IMR-90 (cell line): ENCODE measurements at regions not wholly inside any gene's neighbourhood (a gene's known extent, or its start where the extent isn't known, plus 50 kb on each side); places are given as distances from the start of the nearest gene placed in this dataset.
"Not testable (repeated sequence)": the region's sequence is repeated elsewhere in the genome, so short reads cannot be mapped to it uniquely, and the experiment has no call there.

Source experiments
- ATAC-seq: fragments of 200-7000 bp; cut with Tn5 transposase; 2 replicates; pipeline ENCODE4 v1.9.1; 2020; ENCODE audit warnings: low read depth, mild to moderate bottlenecking, moderate library complexity
- BruUV-seq: library from RNA; stranded (reverse); fragments of 400-500 nt; replicated peaks from 2 replicates; lab custom pipeline; 2021; lab: Mats Ljungman, UMichigan
- CTCF ChIA-PET: fragments of 300-600 bp; formaldehyde crosslinking; extraction: SDS; loops from one replicate; lab custom pipeline; 2021; ENCODE audit warnings: antibody characterized with exemption; lab: Yijun Ruan, JAX
- POLR2A ChIA-PET: fragments of 300-600 bp; sonication (Branson Sonifier 250); formaldehyde crosslinking; loops from one replicate; lab custom pipeline; 2022; ENCODE audit warnings: antibody characterized with exemption; ENCODE audit not compliant: unreplicated experiment; lab: Charles Lee
- DNase-seq: peaks from one replicate; pipeline ENCODE4 v3.0.0; 2013
- H2AFZ ChIP-seq: replicated peaks from 2 replicates; pipeline ENCODE3; 2013; ENCODE audit warnings: low read length, mild to moderate bottlenecking; ENCODE audit not compliant: poor library complexity
- H2AK5ac ChIP-seq: 2 replicates; pipeline ENCODE4 v1.6.1; 2013; ENCODE audit warnings: low read depth, low read length, inconsistent platforms
- H2AK9ac ChIP-seq: replicated peaks from 2 replicates; pipeline ENCODE3; 2013; ENCODE audit warnings: mild to moderate bottlenecking, low read depth, low read length, moderate library complexity; ENCODE audit not compliant: poor library complexity
- H2BK120ac ChIP-seq: 2 replicates; pipeline ENCODE4 v1.6.1; 2013; ENCODE audit warnings: low read depth, low read length, inconsistent platforms
- H2BK15ac ChIP-seq: 3 replicates; pipeline ENCODE4 v1.6.1; 2013; ENCODE audit warnings: low read depth, low read length, inconsistent platforms
- H2BK20ac ChIP-seq: 2 replicates; pipeline ENCODE4 v1.6.1; 2013; ENCODE audit warnings: low read depth, mild to moderate bottlenecking, inconsistent platforms, low read length, moderate library complexity
- H2BK5ac ChIP-seq: 2 replicates; pipeline ENCODE4 v1.6.1; 2013; ENCODE audit warnings: mild to moderate bottlenecking, low read depth, low read length, inconsistent platforms; ENCODE audit not compliant: poor library complexity, severe bottlenecking
- H3K14ac ChIP-seq: replicated peaks from 2 replicates; pipeline ENCODE4 v1.6.1; 2013; ENCODE audit warnings: low read depth, low read length, inconsistent platforms
- H3K18ac ChIP-seq: 2 replicates; pipeline ENCODE4 v1.6.1; 2013; ENCODE audit warnings: low read depth, low read length, control low read depth
- H3K23ac ChIP-seq: 2 replicates; pipeline ENCODE4 v1.6.1; 2013; ENCODE audit warnings: low read depth, low read length, inconsistent platforms
- H3K27ac ChIP-seq: 2 replicates; pipeline ENCODE4 v1.5.1; 2013; ENCODE audit warnings: mild to moderate bottlenecking, control low read depth, low read length; ENCODE audit not compliant: insufficient read depth
- H3K27me3 ChIP-seq: 2 replicates; pipeline ENCODE4 v1.6.1; 2013; ENCODE audit warnings: low read length; ENCODE audit not compliant: control insufficient read depth, insufficient read depth
- H3K36me3 ChIP-seq: 2 replicates; pipeline ENCODE4 v1.6.1; 2013; ENCODE audit warnings: low read length, mixed read lengths; ENCODE audit not compliant: control insufficient read depth, insufficient read depth
- H3K4ac ChIP-seq: 2 replicates; pipeline ENCODE4 v1.6.1; 2013; ENCODE audit warnings: low read depth, low read length, inconsistent platforms
- H3K4me1 ChIP-seq: 2 replicates; pipeline ENCODE4 v1.6.1; 2013; ENCODE audit warnings: low read length, mixed read lengths; ENCODE audit not compliant: control insufficient read depth, insufficient read depth
- H3K4me2 ChIP-seq: 2 replicates; pipeline ENCODE4 v1.6.1; 2013; ENCODE audit warnings: low read depth, mild to moderate bottlenecking, control low read depth, low read length, moderate library complexity
- H3K4me3 ChIP-seq: 2 replicates; pipeline ENCODE4 v1.5.1; 2013; ENCODE audit warnings: low read depth, mild to moderate bottlenecking, control low read depth, low read length, moderate library complexity; ENCODE audit not compliant: insufficient read depth
- H3K56ac ChIP-seq: 2 replicates; pipeline ENCODE4 v1.6.1; 2013; ENCODE audit warnings: low read length, inconsistent platforms; ENCODE audit not compliant: insufficient read depth; ENCODE audit errors: extremely low read depth
- H3K79me1 ChIP-seq, 2 experiments: 2 replicates each; pipeline ENCODE4 v1.6.1; 2013; ENCODE audit warnings: low read length in 2 of 2, inconsistent platforms in 1 of 2, low read depth in 1 of 2
- H3K9ac ChIP-seq: 2 replicates; pipeline ENCODE4 v1.6.1; 2013; ENCODE audit warnings: low read depth, low read length, control low read depth
- H3K9me1 ChIP-seq: 2 replicates; pipeline ENCODE4 v1.6.1; 2013; ENCODE audit warnings: low read length, inconsistent platforms; ENCODE audit not compliant: insufficient read depth
- H3K9me3 ChIP-seq: 2 replicates; pipeline ENCODE4 v1.6.1; 2013; ENCODE audit warnings: low read length; ENCODE audit not compliant: control insufficient read depth, insufficient read depth
- H4K20me1 ChIP-seq: 2 replicates; pipeline ENCODE4 v1.6.1; 2013; ENCODE audit warnings: low read length, inconsistent platforms; ENCODE audit not compliant: insufficient read depth
- H4K5ac ChIP-seq: 2 replicates; pipeline ENCODE4 v1.6.1; 2013; ENCODE audit warnings: mild to moderate bottlenecking, low read depth, low read length, control low read depth
- H4K8ac ChIP-seq, 2 experiments: 2 replicates each; pipeline ENCODE4 v1.6.1; 2013; ENCODE audit warnings: low read depth in 2 of 2, low read length in 2 of 2, control low read depth in 1 of 2, inconsistent platforms in 1 of 2
- H4K91ac ChIP-seq: 2 replicates; pipeline ENCODE4 v1.6.1; 2013; ENCODE audit warnings: low read depth, low read length, inconsistent platforms; ENCODE audit not compliant: insufficient read depth
- WGBS, 2 experiments: methylation state at CpG; one replicate each; pipeline versions ENCODE4 v1.1.5 to v1.1.7; 2013; ENCODE audit warnings: missing lambda C conversion rate in 2 of 2; ENCODE audit not compliant: insufficient read length in 1 of 2; ENCODE audit errors: extremely low coverage in 2 of 2; 5-methylcytosine and 5-hydroxymethylcytosine counted together
- dilution Hi-C: fragments of 300-500 bp; cut with HindIII; formaldehyde crosslinking; loops from one replicate; pipeline ENCODE4 v1.14.3; 2018; ENCODE audit warnings: low sequenced_read_pairs; ENCODE audit not compliant: unreplicated experiment
- in situ Hi-C: fragments of 300-500 bp; cut with MboI; formaldehyde crosslinking; loops from 3 replicates; pipeline ENCODE4 v1.14.3; 2019; ENCODE audit warnings: low sequenced_read_pairs, inconsistent platforms, mixed read lengths
- intact Hi-C: fragments of 100-400 bp; cut with micrococcal nuclease; formaldehyde crosslinking; loops from 2 replicates; pipeline ENCODE4 v1.10.0; 2022

GRCh38 chr5:108495615-108496014 lies 113.7 kb upstream of the FBXL17 start:
- H3K18ac ChIP-seq, H3K56ac ChIP-seq, H3K4me1 ChIP-seq, H2AFZ ChIP-seq, CTCF ChIA-PET, H3K36me3 ChIP-seq, H2BK5ac ChIP-seq, H2AK9ac ChIP-seq, H3K4me3 ChIP-seq, dilution Hi-C loops, H3K79me1 ChIP-seq, H3K27ac ChIP-seq, H3K27me3 ChIP-seq, H2AK5ac ChIP-seq, H3K23ac ChIP-seq, H4K91ac ChIP-seq, BruUV-seq, H2BK120ac ChIP-seq, in situ Hi-C loops, H2BK15ac ChIP-seq, ATAC-seq, H4K5ac ChIP-seq, H3K9me1 ChIP-seq, H3K4ac ChIP-seq, H2BK20ac ChIP-seq, H3K14ac ChIP-seq, H3K9me3 ChIP-seq, H3K9ac ChIP-seq, H4K20me1 ChIP-seq, H3K4me2 ChIP-seq, intact Hi-C loops, H4K8ac ChIP-seq, DNase-seq, POLR2A ChIA-PET: not testable (repeated sequence)
- no CpG with 5 or more reads among the region's 3 CpGs for WGBS, 2 experiments
